DND-41 (cell line): ENCODE measurements at regions not wholly inside any gene's neighbourhood (a gene's known extent, or its start where the extent isn't known, plus 50 kb on each side); places are given as distances from the start of the nearest gene placed in this dataset.
"Not testable (repeated sequence)": the region's sequence is repeated elsewhere in the genome, so short reads cannot be mapped to it uniquely, and the experiment has no call there.

Experiments
- ATAC-seq: fragments of 200-7000 bp; cut with Tn5 transposase; 3 replicates; pipeline ENCODE4 v1.9.1; 2021; ENCODE audit warnings: low read depth; ENCODE audit not compliant: insufficient read depth
- DNase-seq: peaks from one replicate; pipeline ENCODE4 v3.0.0-alpha.2; 2020
- H2AFZ ChIP-seq: 2 replicates; pipeline ENCODE4 v1.6.0; 2012; ENCODE audit warnings: low read depth, low read length
- H3K27ac ChIP-seq: 2 replicates; pipeline ENCODE4 v1.5.1; 2012; ENCODE audit warnings: low read length, inconsistent platforms
- H3K27me3 ChIP-seq: fragments of 200-600 bp; sonication (generic); 2 replicates; pipeline ENCODE4 v1.6.0; 2012; ENCODE audit warnings: low read length, mild to moderate bottlenecking, inconsistent platforms; ENCODE audit not compliant: insufficient read depth, poor library complexity
- H3K36me3 ChIP-seq: 2 replicates; pipeline ENCODE4 v1.5.1; 2012; ENCODE audit warnings: low read length, inconsistent platforms; ENCODE audit not compliant: insufficient read depth
- H3K4me1 ChIP-seq: 2 replicates; pipeline ENCODE4 v1.5.1; 2012; ENCODE audit warnings: mild to moderate bottlenecking, low read length; ENCODE audit not compliant: insufficient read depth
- H3K4me2 ChIP-seq: 2 replicates; pipeline ENCODE4 v1.6.0; 2012; ENCODE audit warnings: mild to moderate bottlenecking, moderate library complexity, low read length, inconsistent platforms; ENCODE audit not compliant: insufficient read depth
- H3K4me3 ChIP-seq, 2 experiments: fragments of 200-600 bp in 1 of 2; shearing (Covaris generic) in 1 of 2; 2 replicates each; pipeline ENCODE4 v1.5.1; 2012 to 2016; ENCODE audit warnings: inconsistent platforms in 2 of 2, low read length in 2 of 2, mild to moderate bottlenecking in 2 of 2, low read depth in 1 of 2, moderate library complexity in 1 of 2
- H3K79me2 ChIP-seq: 2 replicates; pipeline ENCODE4 v1.6.0; 2012; ENCODE audit warnings: low read length, inconsistent platforms; ENCODE audit not compliant: insufficient read depth
- H3K9ac ChIP-seq: 2 replicates; pipeline ENCODE4 v1.6.0; 2012; ENCODE audit warnings: low read depth, mild to moderate bottlenecking, inconsistent platforms, low read length, moderate library complexity
- H3K9me3 ChIP-seq: 2 replicates; pipeline ENCODE4 v1.5.1; 2012; ENCODE audit warnings: low read length, moderate library complexity, mild to moderate bottlenecking, inconsistent platforms; ENCODE audit not compliant: insufficient read depth, severe bottlenecking
- H4K20me1 ChIP-seq: 2 replicates; pipeline ENCODE4 v1.6.0; 2012; ENCODE audit warnings: low read length; ENCODE audit not compliant: insufficient read depth
- EZH2 ChIP-seq: IDR thresholded peaks from 3 replicates; pipeline ENCODE4 v1.6.1; 2012; ENCODE audit warnings: borderline replicate concordance, low read depth, mild to moderate bottlenecking, moderate library complexity, low read length, inconsistent platforms; ENCODE audit not compliant: severe bottlenecking
- TF ChIP-seq, protein P1 (sequence below): IDR thresholded peaks from 2 replicates; pipeline ENCODE4 v1.5.1; 2012; ENCODE audit warnings: borderline replicate concordance, low read length, moderate library complexity, mild to moderate bottlenecking; ENCODE audit not compliant: poor library complexity, severe bottlenecking; ENCODE audit errors: extremely low read depth

DNA sequence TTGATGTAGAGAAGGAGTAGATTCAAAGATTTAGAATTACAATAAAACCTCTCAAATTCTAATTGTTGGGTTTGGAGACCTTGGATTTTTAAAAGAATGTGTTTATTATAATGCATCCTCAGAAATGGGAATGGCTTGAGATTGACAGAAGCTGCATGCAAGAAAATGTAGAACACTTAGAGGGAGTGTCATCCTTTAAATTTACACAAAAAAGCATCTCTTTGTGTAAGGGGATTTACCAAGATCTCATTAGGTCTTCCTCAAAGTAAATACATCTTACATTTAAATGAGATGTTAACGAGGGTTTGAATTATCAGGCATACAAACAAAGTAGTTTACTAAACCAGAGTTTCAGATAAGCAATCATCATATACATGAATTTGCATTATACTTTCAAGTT is 615.0 kb downstream of the FAM133A start:
- H3K4me1 ChIP-seq, result no peaks in the 10 kb centered on the region
- no peak overlapping the region for H2AFZ ChIP-seq
- H3K9me3 ChIP-seq, result no peaks in the 10 kb centered on the region
- no peaks in the 10 kb centered on the region for H4K20me1 ChIP-seq
- no peaks in the 10 kb centered on the region for H3K79me2 ChIP-seq
- no peak overlapping the region for H3K27ac ChIP-seq
- ATAC-seq, result no peak
- no peak overlapping the region for H3K9ac ChIP-seq
- no peak overlapping the region for H3K4me2 ChIP-seq
- H3K36me3 ChIP-seq, result no peaks in the 10 kb centered on the region
- no peak for DNase-seq
- H3K27me3 ChIP-seq, result no peaks in the 10 kb centered on the region
- no peak overlapping the region for H3K4me3 ChIP-seq
- TF ChIP-seq EZH2, result no peak
- TF ChIP-seq, protein P1, sequence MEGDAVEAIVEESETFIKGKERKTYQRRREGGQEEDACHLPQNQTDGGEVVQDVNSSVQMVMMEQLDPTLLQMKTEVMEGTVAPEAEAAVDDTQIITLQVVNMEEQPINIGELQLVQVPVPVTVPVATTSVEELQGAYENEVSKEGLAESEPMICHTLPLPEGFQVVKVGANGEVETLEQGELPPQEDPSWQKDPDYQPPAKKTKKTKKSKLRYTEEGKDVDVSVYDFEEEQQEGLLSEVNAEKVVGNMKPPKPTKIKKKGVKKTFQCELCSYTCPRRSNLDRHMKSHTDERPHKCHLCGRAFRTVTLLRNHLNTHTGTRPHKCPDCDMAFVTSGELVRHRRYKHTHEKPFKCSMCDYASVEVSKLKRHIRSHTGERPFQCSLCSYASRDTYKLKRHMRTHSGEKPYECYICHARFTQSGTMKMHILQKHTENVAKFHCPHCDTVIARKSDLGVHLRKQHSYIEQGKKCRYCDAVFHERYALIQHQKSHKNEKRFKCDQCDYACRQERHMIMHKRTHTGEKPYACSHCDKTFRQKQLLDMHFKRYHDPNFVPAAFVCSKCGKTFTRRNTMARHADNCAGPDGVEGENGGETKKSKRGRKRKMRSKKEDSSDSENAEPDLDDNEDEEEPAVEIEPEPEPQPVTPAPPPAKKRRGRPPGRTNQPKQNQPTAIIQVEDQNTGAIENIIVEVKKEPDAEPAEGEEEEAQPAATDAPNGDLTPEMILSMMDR, result no peak

DNA sequence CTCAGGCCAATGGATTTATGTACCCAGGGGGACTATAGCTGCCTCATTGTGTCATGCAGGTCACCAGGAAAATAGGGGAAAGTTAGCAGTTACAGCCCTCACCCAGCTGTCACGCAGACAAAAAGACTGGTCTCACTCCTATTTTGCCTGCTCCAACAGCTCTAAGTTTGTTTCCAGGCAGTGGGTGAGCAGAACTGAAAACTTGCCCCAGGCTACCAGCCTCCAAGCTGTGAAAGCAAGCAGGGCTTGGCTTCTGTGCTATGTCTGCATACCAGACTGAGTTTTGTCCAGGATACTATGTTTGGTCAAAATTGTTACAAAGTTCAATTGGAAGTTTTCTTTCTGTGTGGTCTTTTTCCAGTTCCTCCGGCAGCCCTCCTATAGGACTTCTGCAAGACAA is 628.4 kb downstream of the FAM133A start:
- Histone ChIP-seq H4K20me1 (no peaks in the 10 kb centered on the region), H2AFZ (no peak overlapping the region), H3K9me3 (no peaks in the 10 kb centered on the region), H3K27me3 (no peaks in the 10 kb centered on the region), H3K27ac (no peak overlapping the region), H3K36me3 (no peaks in the 10 kb centered on the region), H3K4me1 (no peaks in the 10 kb centered on the region), H3K9ac (no peak overlapping the region), H3K4me3 (no peak overlapping the region), H3K79me2 (no peaks in the 10 kb centered on the region), H3K4me2 (no peak overlapping the region)
- ATAC-seq (no peak), DNase-seq (no peak)
- TF ChIP-seq, protein P1, result no peak
- TF ChIP-seq EZH2, result no peak

DNA sequence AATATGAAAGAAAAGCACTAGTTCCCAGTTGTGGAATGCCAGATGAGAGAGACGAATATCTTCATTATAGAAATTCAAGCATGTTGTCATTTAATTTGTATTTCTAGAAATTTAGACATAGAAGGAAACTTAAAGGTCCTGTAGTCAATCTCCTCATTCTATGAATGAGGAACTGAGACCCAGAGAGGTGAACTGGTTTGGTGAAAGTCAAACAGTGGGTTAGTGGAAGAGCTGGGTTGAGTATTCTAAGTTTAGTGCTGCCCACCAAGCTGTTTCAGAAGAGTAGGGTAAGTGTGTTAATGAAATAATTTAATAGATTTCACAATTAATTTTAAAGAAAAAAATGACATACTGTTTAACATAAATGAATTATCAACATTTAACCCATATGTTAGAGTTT is 655.2 kb downstream of the FAM133A start:
- ATAC-seq, result no peak

DNA sequence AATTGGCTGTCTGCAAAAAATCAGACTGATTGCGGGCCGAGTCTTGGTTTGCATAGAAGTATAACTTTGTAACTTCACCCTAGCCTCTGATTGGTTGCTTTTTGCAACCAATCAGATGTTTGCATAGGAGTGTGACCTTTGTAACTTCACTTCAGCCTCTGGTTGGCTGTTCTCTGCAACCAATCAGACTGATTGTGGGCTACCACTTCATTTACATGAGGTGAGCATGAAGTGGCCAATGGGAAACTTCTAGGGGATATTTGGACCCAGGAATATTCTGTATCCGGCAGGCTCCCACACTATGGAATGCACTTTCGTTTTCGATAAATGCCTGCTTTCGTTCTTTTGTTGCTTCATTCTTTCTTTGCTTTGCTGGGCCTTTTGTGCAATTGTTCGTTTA is 667.7 kb downstream of the FAM133A start:
- not testable (repeated sequence) for H4K20me1 ChIP-seq, H3K9me3 ChIP-seq, H3K4me2 ChIP-seq, H3K27ac ChIP-seq, H3K4me3 ChIP-seq, H2AFZ ChIP-seq, H3K4me1 ChIP-seq, H3K27me3 ChIP-seq, H3K79me2 ChIP-seq, DNase-seq, H3K9ac ChIP-seq, H3K36me3 ChIP-seq, ATAC-seq

More for the DNA sequence above, 655.2 kb downstream of the FAM133A start:
- Histone ChIP-seq H3K27ac (no peak overlapping the region), H3K4me1 (no peaks in the 10 kb centered on the region), H3K4me2 (no peak overlapping the region), H3K36me3 (no peaks in the 10 kb centered on the region), H2AFZ (no peak overlapping the region), H3K79me2 (no peaks in the 10 kb centered on the region), H3K27me3 (no peaks in the 10 kb centered on the region), H3K4me3 (no peak overlapping the region), H4K20me1 (no peaks in the 10 kb centered on the region), H3K9ac (no peak overlapping the region), H3K9me3 (no peaks in the 10 kb centered on the region)
- no peak for DNase-seq
- no peak for TF ChIP-seq EZH2
- TF ChIP-seq, protein P1, result no peak
